DND-41 (cell line): ENCODE measurements at regions not wholly inside any gene's neighbourhood (a gene's known extent, or its start where the extent isn't known, plus 50 kb on each side); places are given as distances from the start of the nearest gene placed in this dataset.

Source experiments
- EZH2 ChIP-seq: IDR thresholded peaks from 3 replicates; pipeline ENCODE4 v1.6.1; 2012; ENCODE audit warnings: borderline replicate concordance, low read depth, mild to moderate bottlenecking, moderate library complexity, low read length, inconsistent platforms; ENCODE audit not compliant: severe bottlenecking
- TF ChIP-seq, protein P1 (sequence below): IDR thresholded peaks from 2 replicates; pipeline ENCODE4 v1.5.1; 2012; ENCODE audit warnings: borderline replicate concordance, low read length, moderate library complexity, mild to moderate bottlenecking; ENCODE audit not compliant: poor library complexity, severe bottlenecking; ENCODE audit errors: extremely low read depth

DNA sequence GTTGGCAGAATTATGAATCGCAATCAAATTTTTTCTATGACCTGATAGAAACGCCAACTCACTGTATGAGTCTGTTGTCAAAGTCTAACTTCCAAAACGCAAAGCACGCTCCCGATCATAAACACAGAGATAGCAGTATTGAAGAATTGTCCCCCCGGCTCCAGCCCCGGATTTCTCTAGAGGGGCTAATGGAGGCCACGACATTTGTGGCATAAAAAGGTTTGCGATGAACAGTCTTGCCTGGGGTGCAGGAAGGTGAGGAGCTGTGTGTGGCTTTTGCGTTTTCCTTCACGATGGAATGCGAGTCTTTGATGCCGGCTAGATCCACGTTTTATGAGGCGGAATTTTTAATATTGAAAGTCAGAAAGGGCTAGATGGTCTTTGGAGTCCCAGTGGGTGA, 183.0 kb downstream of the CRLF2 start:
- TF ChIP-seq, protein P1, sequence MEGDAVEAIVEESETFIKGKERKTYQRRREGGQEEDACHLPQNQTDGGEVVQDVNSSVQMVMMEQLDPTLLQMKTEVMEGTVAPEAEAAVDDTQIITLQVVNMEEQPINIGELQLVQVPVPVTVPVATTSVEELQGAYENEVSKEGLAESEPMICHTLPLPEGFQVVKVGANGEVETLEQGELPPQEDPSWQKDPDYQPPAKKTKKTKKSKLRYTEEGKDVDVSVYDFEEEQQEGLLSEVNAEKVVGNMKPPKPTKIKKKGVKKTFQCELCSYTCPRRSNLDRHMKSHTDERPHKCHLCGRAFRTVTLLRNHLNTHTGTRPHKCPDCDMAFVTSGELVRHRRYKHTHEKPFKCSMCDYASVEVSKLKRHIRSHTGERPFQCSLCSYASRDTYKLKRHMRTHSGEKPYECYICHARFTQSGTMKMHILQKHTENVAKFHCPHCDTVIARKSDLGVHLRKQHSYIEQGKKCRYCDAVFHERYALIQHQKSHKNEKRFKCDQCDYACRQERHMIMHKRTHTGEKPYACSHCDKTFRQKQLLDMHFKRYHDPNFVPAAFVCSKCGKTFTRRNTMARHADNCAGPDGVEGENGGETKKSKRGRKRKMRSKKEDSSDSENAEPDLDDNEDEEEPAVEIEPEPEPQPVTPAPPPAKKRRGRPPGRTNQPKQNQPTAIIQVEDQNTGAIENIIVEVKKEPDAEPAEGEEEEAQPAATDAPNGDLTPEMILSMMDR, result no peak
- TF ChIP-seq EZH2, result no peak
